ENCODE measurements at regions not wholly inside any gene's neighbourhood (a gene's known extent, or its start where the extent isn't known, plus 50 kb on each side); places are given as distances from the start of the nearest gene placed in this dataset.
"Not testable (repeated sequence)": the region's sequence is repeated elsewhere in the genome, so short reads cannot be mapped to it uniquely, and the experiment has no call there.

- H3K27ac ChIP-seq (ENCODE audit: low read length, poor library complexity, severe bottlenecking); H3K4me2 ChIP-seq (ENCODE audit: low read length, poor library complexity, severe bottlenecking); H3K14ac ChIP-seq (ENCODE audit: low read length in 2 of 2); H2BK5ac ChIP-seq (ENCODE audit: low read depth, low read length, poor library complexity, severe bottlenecking); H3K9ac ChIP-seq (ENCODE audit: low read length); H2AFZ ChIP-seq (ENCODE audit: low read depth, low read length); H3K4ac ChIP-seq (ENCODE audit: low read depth in 1 of 2, low read length in 2 of 2); H3K18ac ChIP-seq (ENCODE audit: low read depth in 1 of 2, low read length in 2 of 2); H2AK5ac ChIP-seq (ENCODE audit: low read length, severe bottlenecking); H2BK12ac ChIP-seq (ENCODE audit: low read length in 2 of 2); H4K8ac ChIP-seq (ENCODE audit: low read length); H3K27me3 ChIP-seq (ENCODE audit: control insufficient read depth in 1 of 2, insufficient read depth in 1 of 2, low read length in 2 of 2); H4K91ac ChIP-seq (ENCODE audit: low read length); H2BK120ac ChIP-seq (ENCODE audit: low read depth, low read length); H3K4me3 ChIP-seq (ENCODE audit: insufficient read depth in 1 of 2, low read depth in 1 of 2, low read length in 2 of 2); DNase-seq; H3K4me1 ChIP-seq (ENCODE audit: control insufficient read depth, insufficient read depth, low read depth, low read length); H3K23ac ChIP-seq (ENCODE audit: low read length in 2 of 2); H3K79me1 ChIP-seq (replicated peaks; ENCODE audit: low read length, poor library complexity, severe bottlenecking); H2BK15ac ChIP-seq (ENCODE audit: low read depth, poor library complexity, severe bottlenecking); H3K9me3 ChIP-seq (ENCODE audit: control insufficient read depth, low read length); H3K36me3 ChIP-seq (ENCODE audit: control insufficient read depth in 1 of 2, insufficient read depth in 2 of 2, low read depth in 1 of 2, low read length in 2 of 2): not testable (repeated sequence)
- WGBS = no CpG with 5 or more reads among the region's 3 CpGs
These were observed 420.2 kb downstream of the SRGAP2C start for GRCh38 chr1:121604843-121605444.

GRCh38 chr1:121607499-121607898 is 422.7 kb downstream of the SRGAP2C start:
- H3K18ac ChIP-seq (ENCODE audit: low read depth in 1 of 2, low read length in 2 of 2); H3K4me1 ChIP-seq (ENCODE audit: control insufficient read depth, insufficient read depth, low read depth, low read length); H3K9ac ChIP-seq (ENCODE audit: low read length); H2BK15ac ChIP-seq (ENCODE audit: low read depth, poor library complexity, severe bottlenecking); H2BK120ac ChIP-seq (ENCODE audit: low read depth, low read length); H3K27ac ChIP-seq (ENCODE audit: low read length, poor library complexity, severe bottlenecking); H3K14ac ChIP-seq (ENCODE audit: low read length in 2 of 2); H2AFZ ChIP-seq (ENCODE audit: low read depth, low read length); H3K4me2 ChIP-seq (ENCODE audit: low read length, poor library complexity, severe bottlenecking); H3K4me3 ChIP-seq (ENCODE audit: insufficient read depth in 1 of 2, low read depth in 1 of 2, low read length in 2 of 2); H4K91ac ChIP-seq (ENCODE audit: low read length); H3K23ac ChIP-seq (ENCODE audit: low read length in 2 of 2); H3K27me3 ChIP-seq (ENCODE audit: control insufficient read depth in 1 of 2, insufficient read depth in 1 of 2, low read length in 2 of 2); H2BK5ac ChIP-seq (ENCODE audit: low read depth, low read length, poor library complexity, severe bottlenecking); H3K4ac ChIP-seq (ENCODE audit: low read depth in 1 of 2, low read length in 2 of 2); H2AK5ac ChIP-seq (ENCODE audit: low read length, severe bottlenecking); H3K36me3 ChIP-seq (ENCODE audit: control insufficient read depth in 1 of 2, insufficient read depth in 2 of 2, low read depth in 1 of 2, low read length in 2 of 2); H4K8ac ChIP-seq (ENCODE audit: low read length); H2BK12ac ChIP-seq (ENCODE audit: low read length in 2 of 2); DNase-seq; H3K9me3 ChIP-seq (ENCODE audit: control insufficient read depth, low read length); H3K79me1 ChIP-seq (replicated peaks; ENCODE audit: low read length, poor library complexity, severe bottlenecking): not testable (repeated sequence)
- no CpG with 5 or more reads among the region's 2 CpGs for WGBS

All from mesenchymal stem cell (in vitro differentiated cells and primary cell).